Stimulated activated CD4-positive, alpha-beta T cell treated with anti-CD3 and anti-CD28 coated beads, TNF-alpha, amount 100 ng/mL, for 4 hours (primary cell): ENCODE measurements at regions not wholly inside any gene's neighbourhood (a gene's known extent, or its start where the extent isn't known, plus 50 kb on each side); places are given as distances from the start of the nearest gene placed in this dataset.
A peak's percentile ranks its signal among the peaks of the same experiment; 100 is the strongest.

Experiments used
- DNase-seq, 3 experiments: peaks; one replicate each; pipeline ENCODE4 v3.0.0-alpha.2; 2020; ENCODE audit warnings: low read depth in 3 of 3

DNA sequence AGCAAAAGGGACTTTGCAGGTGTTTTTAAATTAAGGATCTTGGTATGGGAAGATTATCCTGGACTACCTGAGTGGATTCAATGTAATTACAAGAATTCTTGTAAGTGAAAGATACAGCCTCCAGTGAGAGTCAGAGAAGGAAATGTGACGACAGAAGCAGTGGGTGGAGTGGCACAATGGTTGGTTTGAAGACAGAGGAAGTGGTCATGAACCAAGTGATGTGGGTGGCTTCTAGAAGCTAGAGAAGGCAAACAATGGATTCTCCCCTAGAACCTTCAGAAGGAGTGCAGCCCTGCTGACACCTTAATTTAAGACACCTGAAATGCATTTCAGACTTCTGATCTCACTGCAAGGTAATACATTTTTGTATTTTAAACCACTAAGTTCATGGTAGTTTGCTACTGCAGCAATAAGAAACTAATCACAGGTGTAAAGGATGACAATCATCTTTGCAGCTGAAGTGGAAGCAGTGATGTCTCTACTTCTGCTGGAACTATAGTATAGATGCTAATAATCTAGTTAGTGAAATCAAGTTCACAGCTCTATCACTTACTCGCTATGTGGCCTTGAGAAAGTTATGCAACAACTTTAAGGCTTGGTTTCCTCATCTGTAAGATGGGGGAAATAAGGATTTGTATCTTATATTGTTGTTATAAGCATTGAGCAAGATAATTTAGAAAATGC is 403.4 kb upstream of the SUCLG2 start:
- DNase-seq, result peak in 2 of 3 experiments; percentile 42 to 51

DNA sequence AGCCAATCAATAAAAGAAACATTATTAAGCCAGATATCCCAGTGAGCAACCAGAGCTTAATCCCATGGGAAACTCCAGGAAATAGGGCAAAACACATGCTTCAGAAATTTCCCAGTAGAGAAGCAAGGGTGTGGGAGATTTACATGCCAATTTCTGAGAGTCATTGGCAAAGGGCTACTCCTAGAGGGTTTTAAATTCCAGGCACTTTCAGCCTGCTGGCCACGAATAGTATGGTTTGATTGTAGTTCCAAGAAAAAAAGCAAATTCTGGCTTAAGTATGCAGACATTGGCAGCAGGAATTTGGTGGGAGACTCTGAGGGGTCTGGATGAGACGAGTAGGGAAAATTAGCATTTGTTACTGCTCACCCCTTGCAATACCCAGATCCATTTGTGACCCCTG is 402.1 kb upstream of the SUCLG2 start:
- no peak for DNase-seq

DNA sequence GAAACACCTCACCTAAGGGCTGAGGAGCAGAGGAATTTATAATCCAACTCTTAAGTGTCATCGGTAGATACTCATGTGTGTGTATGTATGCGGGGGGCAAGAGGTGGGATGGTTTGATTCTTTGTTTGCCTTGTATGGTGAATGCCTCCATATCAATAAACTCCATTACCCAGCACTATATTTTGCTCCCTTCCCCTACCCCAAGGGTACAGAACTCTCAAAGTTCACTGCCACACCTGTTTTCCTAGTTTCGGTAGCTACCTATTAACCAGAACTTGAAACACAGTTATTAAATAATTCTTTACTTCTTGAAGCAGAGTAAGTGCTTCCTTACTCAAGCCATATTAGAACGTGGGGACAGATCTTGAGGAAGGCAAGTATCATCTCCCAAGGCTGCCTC is 400.8 kb upstream of the SUCLG2 start:
- no peak for DNase-seq

DNA sequence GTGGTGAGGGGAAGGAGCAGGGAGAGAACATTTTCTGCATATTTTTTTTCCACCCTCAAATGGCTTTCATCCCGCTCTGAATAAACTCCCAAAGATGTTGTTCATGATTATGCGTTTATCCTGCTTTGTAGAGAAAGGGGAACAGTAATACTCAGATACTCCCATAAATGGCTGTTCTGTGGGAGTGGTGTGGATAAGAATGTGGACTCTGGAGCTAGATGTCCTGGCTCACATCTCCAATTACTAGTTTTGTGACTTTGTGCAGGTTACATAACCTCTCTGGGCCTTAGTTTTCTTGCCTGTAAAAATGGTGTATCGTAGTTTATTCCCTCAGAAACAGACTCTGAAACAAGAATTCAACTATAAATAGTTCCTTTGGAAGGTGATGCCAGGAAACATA is 395.4 kb upstream of the SUCLG2 start:
- no peak for DNase-seq

DNA sequence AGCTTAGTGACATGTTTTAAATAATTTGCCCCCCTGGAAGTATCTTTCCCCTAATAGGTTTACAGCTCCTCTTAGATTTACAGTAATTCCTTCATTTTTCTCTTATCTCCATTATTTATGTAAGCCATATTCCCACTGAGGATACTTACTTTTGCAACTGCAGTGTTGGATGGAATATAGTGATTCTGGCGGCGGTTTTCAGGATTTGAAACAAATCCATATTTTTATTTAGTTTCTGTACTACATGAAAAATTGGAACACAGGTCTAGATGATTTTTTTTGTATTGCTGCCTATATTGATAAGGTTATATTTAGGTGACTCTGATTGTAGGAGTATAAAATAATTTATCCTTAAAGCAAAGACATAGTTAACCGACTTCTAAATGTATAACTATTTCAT is 391.6 kb upstream of the SUCLG2 start:
- no peak for DNase-seq

DNA sequence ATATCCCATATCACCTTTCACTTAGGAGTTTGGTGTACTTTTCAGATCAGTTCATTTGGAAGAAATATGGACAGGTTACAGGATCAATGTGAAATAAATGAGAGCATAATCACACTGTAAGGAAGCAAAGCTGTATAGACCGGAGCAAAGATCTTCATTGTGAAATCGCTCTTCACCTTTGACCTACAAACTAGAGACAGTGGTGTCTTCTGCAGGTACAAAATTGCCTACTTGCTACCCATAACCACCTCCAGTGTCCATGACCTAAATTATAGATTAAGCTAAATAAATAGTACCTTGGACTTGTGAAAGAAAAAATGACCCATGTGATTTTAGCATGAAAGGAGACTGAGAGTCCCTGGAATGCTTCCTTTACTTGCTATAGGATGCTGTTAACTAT is 379.5 kb upstream of the SUCLG2 start:
- DNase-seq, result no peak

DNA sequence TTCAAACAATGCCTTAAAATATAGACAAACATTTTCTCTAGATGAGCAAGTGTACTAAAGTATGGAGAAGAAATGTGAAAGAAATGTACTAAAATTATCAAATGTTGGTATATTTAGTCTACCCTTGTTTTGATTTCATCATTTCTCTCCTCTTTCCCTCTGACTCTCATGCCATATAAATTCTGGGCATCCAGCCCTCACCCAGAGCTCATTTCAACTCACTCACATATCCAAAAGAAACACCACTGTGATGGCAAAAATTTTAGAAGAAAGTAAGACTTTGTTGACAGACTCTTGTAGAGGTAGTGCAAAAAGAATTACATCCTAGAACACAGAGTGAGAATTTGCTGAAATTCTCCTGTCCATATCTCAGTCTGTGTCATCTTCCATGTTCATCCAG is 377.8 kb upstream of the SUCLG2 start:
- no peak for DNase-seq

DNA sequence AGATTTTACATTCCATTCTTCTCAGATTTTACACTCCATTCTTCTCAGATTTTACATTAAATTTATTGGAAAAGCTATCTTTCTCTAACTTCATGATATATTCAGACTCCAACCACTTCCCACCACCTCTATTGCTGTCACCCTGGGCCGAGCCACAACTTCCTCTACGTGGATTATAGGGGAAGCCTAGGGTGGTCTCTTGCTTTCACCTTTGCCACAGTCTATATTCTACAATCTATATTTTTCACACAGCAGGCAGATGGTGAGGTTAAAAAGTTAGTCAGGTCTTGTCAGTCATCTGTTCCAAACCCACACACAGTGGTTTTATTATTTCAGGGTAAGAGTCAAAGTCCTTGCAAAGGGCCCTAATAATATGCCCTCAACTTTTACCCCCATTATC is 370.8 kb upstream of the SUCLG2 start:
- DNase-seq, result no peak

DNA sequence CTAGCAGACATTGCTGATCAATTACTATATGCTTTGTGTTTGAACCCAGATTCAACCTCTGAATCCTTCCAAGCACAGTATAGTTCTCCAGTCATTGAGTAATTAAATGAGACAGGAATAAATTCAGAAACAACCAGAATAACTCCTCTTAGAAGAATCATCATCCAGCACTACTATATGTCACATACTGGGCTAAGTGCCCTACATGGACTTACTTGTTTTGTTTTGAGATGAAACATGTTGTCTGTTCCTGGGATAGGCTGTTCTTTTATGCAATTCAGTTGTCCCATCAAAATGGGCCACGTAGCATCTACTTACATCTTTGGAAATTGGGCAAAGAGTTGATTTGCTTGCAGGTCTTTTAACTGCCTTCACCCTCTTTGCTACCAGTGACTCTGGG is 365.5 kb upstream of the SUCLG2 start:
- DNase-seq, result no peak

DNA sequence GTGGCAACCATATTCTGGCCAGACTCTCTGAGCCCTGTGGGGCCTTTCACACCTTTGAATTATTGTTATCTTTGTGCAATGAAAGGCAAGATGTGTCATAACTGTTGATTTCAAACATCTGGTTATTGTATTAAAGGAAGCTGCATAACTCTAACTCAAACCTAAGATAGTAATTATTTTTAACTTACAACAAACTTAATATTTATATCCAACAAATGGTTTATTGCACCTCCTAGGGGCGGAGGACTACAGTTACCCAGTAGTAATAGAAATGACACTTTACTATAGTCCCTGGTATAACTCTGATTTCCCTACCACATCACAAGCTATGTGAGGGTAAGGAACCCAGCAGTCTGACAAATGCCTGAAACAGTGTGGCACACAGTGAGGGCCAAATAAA is 363.9 kb upstream of the SUCLG2 start:
- no peak for DNase-seq

DNA sequence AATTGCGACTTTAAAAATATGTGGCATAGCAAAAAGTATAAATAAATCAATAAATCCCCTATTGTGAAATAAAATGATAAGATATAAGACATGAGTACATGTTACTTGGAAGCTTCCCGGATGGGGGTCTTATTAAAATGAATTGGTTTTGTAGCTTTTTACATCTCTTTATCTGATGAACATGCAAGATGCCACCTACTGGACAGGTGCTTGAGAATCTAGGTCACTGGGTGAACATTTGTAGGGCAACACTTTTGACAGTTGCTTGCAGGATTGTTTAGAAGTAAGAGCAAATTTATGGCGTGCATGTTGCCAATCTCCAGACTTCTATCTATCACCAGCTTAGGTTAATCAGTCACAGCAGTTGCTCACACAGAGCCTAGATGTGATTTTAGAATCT is 362.7 kb upstream of the SUCLG2 start:
- DNase-seq, result no peak

DNA sequence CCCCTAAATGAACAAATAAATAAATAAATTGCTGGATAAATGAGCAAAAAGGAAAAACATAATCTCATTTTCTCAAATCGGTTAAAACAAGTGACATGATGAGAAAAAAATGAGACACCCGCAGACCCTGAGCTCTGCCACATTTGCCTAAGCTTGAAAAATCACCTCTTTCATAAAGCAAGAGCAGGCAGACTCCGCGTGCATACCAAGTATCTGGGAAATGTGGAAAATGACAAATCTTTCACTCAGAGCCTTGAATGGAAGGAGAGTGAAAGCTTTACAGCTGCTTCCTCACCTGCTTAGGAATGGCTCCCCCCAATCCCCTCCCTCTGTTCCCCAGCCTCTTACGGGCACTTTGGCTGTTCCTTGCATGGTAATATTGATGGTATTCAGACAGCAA is 355.5 kb upstream of the SUCLG2 start:
- DNase-seq, result no peak

DNA sequence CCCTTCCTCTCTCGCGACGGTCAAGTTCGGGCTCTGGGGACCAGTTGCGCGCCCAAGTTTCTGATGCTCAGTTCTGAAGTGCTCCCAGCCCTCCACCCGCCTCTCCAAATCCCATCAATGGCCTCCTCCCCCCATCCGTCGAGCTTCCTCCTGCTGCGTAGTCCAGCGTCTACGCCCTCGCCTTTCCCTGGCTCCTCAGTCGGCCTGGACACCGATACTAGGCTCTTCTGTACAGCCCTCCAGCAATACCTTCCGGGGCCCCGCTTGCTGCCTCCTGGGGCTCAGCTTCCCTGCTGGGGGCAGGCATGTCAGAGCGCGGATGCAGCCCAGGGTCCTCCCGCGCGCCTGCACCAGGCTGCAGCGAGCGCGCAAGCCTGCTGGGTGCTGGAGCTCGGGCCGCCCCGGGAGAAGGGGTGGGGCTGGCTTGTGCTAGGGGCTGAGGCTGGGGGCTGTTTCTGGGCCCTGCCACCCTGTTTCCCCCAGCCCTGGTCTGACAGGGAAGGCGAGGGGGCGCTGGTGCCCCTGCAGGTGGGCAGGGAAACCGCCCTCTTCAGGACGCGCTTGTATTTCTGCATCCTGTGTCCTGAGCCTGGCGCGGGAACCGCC is 353.3 kb upstream of the SUCLG2 start:
- peak in 2 of 3 experiments; percentile 6 to 10 for DNase-seq

DNA sequence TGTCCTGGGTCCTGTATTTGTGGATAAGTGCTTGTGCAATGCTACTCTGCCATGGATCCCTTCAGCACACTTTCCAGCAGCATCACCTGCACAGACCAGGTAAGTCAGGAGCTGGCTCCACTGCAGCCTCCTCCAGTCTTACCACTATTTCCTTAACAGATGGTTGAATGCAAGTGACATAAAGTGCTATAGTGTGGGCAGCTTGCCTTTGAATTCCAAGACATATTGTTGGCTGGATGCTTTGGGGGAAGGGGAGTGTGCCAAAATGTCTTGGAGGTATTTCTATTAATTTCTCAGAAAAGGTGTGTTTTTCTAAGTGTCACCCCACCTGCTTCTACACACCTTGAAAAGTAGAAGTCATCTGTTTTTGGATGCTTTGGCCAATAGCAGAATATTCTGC is 352.2 kb upstream of the SUCLG2 start:
- DNase-seq, result no peak

DNA sequence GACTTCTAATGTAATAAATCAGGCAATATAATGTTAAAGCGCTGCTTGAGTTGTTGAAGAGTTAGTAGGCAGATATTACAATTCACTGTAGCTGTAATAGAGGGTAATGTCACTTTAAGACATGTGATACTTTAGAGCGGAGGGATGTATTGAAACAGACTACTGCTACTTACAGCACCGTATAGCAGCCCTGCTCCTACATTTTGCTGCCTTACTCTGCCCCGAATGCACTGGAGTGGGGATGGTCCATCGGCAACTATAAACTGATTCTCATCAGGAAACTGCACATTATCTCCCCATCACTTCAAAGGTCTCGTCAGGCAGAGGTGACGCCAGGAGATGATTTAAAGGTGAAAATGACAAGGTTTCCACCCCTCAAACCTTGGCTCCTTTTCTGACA is 349.7 kb upstream of the SUCLG2 start:
- DNase-seq, result no peak

DNA sequence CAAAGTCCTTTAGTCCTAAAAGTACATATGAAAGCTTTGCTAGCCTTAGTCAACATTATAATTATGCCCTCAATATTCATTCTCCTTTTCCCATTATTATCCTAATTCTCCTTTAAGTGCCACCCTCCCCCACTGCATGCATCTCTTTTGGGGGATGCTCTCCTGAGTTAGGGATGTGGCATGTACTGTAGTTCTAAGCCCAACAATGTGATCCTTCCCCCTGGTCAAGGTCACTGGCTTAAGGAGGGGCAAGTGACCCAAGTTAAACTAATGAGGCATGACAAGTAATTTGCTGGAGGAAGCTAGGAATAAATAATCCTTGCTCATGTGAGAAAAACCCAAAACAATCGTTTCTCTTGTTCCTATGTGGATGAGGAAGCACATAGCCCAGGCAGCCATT is 343.9 kb upstream of the SUCLG2 start:
- DNase-seq, result no peak

DNA sequence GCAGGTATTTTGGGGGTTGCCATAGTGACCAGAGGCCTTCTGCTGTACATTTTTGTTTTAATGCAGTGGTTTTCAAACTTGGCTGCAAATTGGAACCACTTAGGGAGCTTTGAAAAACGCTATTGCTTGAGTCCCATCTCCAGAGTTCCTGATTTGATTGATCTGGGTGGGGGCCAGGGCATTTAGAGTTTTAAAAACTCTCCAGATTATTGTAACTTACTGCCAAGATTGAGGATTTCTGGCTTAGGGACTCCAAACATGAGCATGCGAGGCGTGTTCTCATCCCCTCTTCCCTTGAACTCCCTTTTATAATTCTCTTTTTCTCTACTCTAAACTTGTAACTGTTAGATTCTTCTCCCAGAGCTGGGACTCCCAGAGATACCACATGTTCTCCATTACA is 340.8 kb upstream of the SUCLG2 start:
- DNase-seq, result no peak

DNA sequence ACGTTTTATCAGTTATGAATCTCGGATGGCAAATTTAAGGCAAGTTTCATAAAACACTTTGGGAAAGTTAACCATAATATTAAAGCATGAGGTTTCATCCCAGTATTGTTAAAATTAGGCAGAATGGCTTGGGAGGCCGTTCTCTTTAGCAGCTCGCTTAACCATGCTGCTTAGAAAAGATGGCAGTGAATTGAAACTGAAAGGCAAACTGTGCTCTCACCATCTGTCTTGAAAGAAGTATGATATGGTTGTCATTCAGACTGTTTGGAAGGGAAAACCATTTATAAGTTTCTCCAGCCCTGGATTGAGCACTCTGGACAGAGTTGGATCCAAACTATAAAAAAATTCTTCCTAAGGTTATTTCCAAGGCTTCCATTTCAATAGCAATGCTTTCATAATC is 332.3 kb upstream of the SUCLG2 start:
- DNase-seq, result no peak

DNA sequence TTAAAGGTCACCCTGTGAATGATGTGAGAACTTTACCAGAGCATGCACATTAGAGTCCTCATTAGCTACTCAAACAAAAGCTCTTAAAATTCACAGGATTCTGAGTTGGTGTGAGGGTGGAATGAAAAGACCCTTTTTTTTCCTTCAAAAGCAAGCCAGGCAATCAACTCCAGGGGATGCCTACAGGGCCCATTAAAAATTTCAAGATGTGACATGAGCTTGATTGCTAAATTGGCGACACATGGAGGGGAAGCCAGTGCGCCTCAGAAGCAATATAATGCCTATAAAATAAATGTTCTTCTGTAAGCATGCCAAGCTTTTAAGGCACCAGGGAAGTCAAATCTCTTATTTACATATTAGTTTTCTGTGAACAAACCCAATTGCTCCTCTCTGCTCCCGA is 328.8 kb upstream of the SUCLG2 start:
- DNase-seq, result no peak

DNA sequence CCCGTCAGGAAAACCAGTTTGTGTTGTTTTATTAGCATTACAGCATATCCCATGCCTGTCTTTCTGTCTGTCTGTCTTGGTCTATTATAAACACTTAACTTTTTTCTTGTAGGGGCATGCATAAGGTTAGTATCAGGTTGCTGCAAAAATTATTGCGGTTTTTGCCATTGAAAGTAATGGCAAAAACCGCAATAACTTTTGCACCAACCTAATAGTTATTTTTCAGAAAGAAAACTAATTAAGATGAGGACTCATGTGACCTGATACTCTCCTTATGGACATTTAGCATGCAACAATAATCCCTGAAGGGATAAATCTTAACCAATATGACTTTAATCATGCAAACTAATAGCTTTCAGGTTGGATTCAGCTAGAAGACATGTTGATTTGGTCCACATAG is 326.7 kb upstream of the SUCLG2 start:
- no peak for DNase-seq

DNA sequence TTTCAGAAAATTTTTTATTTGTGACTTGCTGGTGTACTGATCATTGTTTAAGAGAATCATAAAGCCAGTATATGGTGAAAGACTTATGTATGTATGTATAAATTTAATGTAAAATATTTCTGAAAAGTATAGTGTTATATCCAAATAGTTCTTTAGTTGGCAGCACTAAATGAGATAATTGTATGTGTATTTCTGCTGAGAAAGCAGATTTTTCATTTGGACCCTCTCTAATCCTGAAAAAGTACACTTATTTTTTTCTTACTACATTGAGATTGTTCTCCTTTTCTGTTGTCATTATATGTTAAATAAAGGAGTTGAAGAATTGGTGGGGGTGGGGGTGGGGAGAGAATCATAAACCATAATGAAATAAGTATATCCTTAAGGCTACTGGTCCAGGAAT is 324.9 kb upstream of the SUCLG2 start:
- no peak for DNase-seq

DNA sequence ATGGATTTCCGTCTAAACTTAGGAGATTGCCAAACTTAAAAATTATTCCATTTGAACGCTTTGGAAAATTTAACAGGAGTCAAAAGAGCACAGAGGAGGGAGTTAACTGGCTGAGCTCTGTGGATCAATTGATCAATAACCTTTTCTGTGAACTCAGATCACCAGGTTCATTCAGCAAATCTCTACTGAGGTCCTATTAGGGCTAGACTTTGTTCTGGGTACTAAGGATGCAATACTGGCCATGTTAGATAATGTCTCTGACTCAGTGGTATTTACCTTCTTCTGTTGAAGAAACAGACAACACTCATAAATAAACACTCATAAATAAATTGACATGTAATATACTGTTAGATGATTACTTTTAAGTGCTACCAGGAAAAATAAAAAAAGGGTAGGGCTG is 323.4 kb upstream of the SUCLG2 start:
- no peak for DNase-seq

DNA sequence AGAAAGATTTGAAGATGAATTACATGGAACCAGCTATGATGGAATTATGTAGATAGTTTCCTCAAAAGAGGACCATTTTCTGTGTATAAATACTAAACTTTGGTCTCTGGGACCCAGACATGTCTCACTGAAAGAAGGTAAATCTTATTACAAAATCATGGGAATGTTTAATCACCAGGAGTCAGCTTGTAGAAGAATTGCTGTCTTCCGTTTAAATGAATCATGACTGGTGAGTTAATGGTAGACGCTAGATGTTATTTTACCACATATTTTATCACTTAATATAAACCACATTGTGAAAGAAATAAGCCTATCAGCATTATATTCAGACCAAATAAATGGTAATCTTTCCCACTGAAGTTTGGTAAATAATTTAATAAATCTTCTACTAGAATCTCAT is 322.3 kb upstream of the SUCLG2 start:
- no peak for DNase-seq

DNA sequence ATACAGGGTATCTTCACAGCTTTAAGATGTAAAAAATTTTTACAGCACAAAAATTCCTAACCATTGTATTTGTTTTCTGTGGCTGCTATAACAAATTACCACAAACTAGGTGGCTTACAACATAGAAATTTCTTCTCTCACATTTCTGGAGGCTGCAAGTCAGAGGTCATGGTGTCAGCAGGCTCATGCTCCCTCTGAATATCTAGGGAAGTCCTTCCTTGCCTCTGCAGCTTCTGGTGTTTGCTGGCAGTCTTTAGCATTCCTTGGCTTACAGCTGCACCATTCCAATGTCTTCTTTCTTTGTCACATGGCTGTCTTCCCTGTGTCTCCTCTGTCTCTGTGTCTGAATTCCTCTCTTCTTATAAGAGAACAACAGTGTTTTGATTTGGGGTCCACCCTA is 310.2 kb upstream of the SUCLG2 start:
- no peak for DNase-seq
